ENCODE measurements at regions not wholly inside any gene's neighbourhood (a gene's known extent, or its start where the extent isn't known, plus 50 kb on each side); places are given as distances from the start of the nearest gene placed in this dataset.

GRCh38 chr6:71187141-71187540, 101.5 kb upstream of the OGFRL1 start:
- no peak for TF ChIP-seq CTCF (IDR thresholded peaks at IDR 0.05; ENCODE audit: insufficient read depth, low read length, poor library complexity, severe bottlenecking)
- no peak for TF ChIP-seq EZH2phosphoT487 (conservative IDR thresholded peaks at IDR 0.05; ENCODE audit: low read length)

All from SU-DHL-6 (cell line).